WERI-Rb-1 (cell line): ENCODE measurements at regions not wholly inside any gene's neighbourhood (a gene's known extent, or its start where the extent isn't known, plus 50 kb on each side); places are given as distances from the start of the nearest gene placed in this dataset.

ENCODE experiments used
- DNase-seq: peaks from one replicate; pipeline ENCODE4 v3.0.0-alpha.2; 2020
- H3K27ac ChIP-seq: fragments of 250-450 bp; sonication (Bioruptor Pico); 2 replicates; pipeline ENCODE4 v1.5.1; 2020; ENCODE audit warnings: mild to moderate bottlenecking, moderate library complexity
- H3K27me3 ChIP-seq: fragments of 250-450 bp; sonication (Bioruptor Pico); 2 replicates; pipeline ENCODE4 v1.5.1; 2021; ENCODE audit warnings: mild to moderate bottlenecking, low read depth, moderate library complexity; ENCODE audit not compliant: insufficient read depth, severe bottlenecking
- H3K36me3 ChIP-seq: fragments of 250-450 bp; sonication (Bioruptor Pico); 2 replicates; pipeline ENCODE4 v1.5.1; 2020; ENCODE audit warnings: mild to moderate bottlenecking, moderate library complexity
- H3K4me3 ChIP-seq: 2 replicates; pipeline ENCODE4 v1.5.1; 2011; ENCODE audit warnings: low read depth, mild to moderate bottlenecking, control low read depth, low read length
- H3K9me3 ChIP-seq: fragments of 250-450 bp; sonication (Bioruptor Pico); 2 replicates; pipeline ENCODE4 v1.5.1; 2021; ENCODE audit warnings: mild to moderate bottlenecking, moderate library complexity; ENCODE audit not compliant: severe bottlenecking
- CTCF ChIP-seq: IDR thresholded peaks from 2 replicates; pipeline ENCODE4 v1.5.1; 2011; ENCODE audit warnings: low read depth, mild to moderate bottlenecking, control low read depth, inconsistent platforms, low read length

DNA sequence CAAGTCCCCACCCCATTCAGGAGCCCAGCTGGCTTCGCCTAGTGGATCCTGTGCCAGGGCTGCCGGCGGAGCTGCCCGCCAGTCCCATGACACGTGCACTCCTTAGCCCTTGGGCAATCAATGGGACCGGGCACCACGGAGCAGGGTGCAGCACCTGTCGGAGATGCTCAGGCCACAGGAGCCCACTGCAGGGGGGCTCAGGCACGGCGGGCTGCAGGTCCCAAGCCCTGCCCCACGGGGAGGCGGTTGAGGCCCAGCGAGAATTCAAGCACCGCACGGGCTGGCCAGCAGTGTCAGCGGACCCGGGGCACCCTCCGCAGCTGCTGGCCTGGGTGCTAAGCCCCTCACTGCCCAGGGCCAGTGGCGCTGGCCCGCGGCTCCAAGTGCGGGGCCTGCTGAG lies 969.7 kb upstream of the CDH10 start:
- no peaks in the 10 kb centered on the region for H3K27me3 ChIP-seq
- no peaks in the 10 kb centered on the region for H3K36me3 ChIP-seq
- DNase-seq, result no peak
- H3K27ac ChIP-seq, result no peak overlapping the region
- H3K4me3 ChIP-seq, result no peak overlapping the region
- TF ChIP-seq CTCF, result no peak
- H3K9me3 ChIP-seq, result no peaks in the 10 kb centered on the region

GRCh38 chr5:25604681-25605080 lies 959.9 kb upstream of the CDH10 start:
- Histone ChIP-seq H3K27ac (no peak overlapping the region), H3K36me3 (no peaks in the 10 kb centered on the region), H3K9me3 (no peaks in the 10 kb centered on the region), H3K27me3 (no peaks in the 10 kb centered on the region), H3K4me3 (no peak overlapping the region)
- TF ChIP-seq CTCF, result no peak
- no peak for DNase-seq

DNA sequence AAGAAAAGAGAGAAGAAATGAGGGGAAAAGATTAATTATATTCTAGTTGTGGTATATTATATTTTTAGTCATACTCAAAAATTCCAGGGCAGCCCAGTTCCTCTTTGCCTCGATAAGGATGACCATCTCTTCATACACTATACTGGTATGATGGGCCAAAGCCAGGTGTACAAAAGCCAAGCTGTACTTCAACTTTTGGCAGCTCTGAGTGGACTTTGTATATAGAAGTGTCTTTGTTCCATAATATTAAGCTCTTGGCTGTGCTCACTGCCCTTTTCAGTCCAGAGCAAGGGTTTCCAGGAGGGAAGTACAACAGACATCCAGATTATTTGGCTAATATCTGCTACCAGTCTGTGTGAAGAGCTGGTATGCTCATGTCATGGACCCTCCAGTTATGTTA lies 934.3 kb upstream of the CDH10 start:
- no peak for DNase-seq
- no peaks in the 10 kb centered on the region for H3K36me3 ChIP-seq
- H3K4me3 ChIP-seq, result no peak overlapping the region
- no peaks in the 10 kb centered on the region for H3K9me3 ChIP-seq
- no peak for TF ChIP-seq CTCF
- H3K27me3 ChIP-seq, result no peaks in the 10 kb centered on the region
- no peak overlapping the region for H3K27ac ChIP-seq

GRCh38 chr5:25573691-25574090 lies 928.9 kb upstream of the CDH10 start:
- H3K4me3 ChIP-seq, result no peak overlapping the region
- H3K27ac ChIP-seq, result no peak overlapping the region
- H3K27me3 ChIP-seq, result no peaks in the 10 kb centered on the region
- H3K9me3 ChIP-seq, result no peaks in the 10 kb centered on the region
- no peaks in the 10 kb centered on the region for H3K36me3 ChIP-seq
- TF ChIP-seq CTCF, result no peak
- DNase-seq, result no peak

- no peaks in the 10 kb centered on the region for H3K9me3 ChIP-seq
- no peaks in the 10 kb centered on the region for H3K36me3 ChIP-seq
- no peak for DNase-seq
- no peaks in the 10 kb centered on the region for H3K27me3 ChIP-seq
- no peak overlapping the region for H3K27ac ChIP-seq
- H3K4me3 ChIP-seq, result no peak overlapping the region
- TF ChIP-seq CTCF, result no peak
Measured at GRCh38 chr5:25570067-25570583, 925.3 kb upstream of the CDH10 start.

DNA sequence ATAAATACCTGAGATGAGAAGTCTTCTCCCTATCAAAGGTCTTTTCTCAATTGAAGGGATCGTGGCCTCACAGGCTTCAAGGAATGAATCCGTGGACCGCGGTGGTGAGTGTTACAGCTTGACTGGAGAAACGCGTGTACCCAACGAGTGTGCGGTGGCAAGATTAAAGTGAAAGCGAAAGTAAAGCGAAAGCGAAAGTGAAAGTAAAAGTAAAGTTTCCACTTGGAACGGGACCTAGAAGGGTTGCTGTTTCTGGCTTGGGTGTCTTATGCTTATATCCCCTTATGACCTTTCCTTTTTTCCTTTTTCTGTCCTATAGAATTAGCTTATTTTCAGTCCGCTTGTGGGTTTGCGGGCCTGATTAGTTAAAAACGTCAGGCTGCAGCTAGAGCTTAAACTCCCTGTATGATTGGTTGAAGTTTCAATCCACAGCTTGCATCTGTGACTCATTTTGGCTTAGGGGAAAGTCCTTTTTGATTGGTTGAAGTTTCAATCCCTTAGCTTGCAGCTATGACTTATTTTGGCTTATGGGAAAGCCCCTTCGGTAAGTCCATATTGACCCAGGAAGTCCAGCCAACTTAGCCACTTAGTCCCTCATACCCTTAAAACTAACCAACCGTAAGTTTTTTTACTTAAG lies 924.3 kb upstream of the CDH10 start:
- no peak for DNase-seq
- H3K36me3 ChIP-seq, result no peaks in the 10 kb centered on the region
- no peaks in the 10 kb centered on the region for H3K9me3 ChIP-seq
- H3K4me3 ChIP-seq, result no peak overlapping the region
- H3K27ac ChIP-seq, result no peak overlapping the region
- TF ChIP-seq CTCF, result no peak
- no peaks in the 10 kb centered on the region for H3K27me3 ChIP-seq
